ENCODE measurements at regions not wholly inside any gene's neighbourhood (a gene's known extent, or its start where the extent isn't known, plus 50 kb on each side); places are given as distances from the start of the nearest gene placed in this dataset.

- TF ChIP-seq SIN3A (IDR thresholded peaks at IDR 0.05; ENCODE audit: borderline replicate concordance, insufficient read depth, low read depth, low read length): no peak
- no peak for TF ChIP-seq TCF7L2 (IDR thresholded peaks at IDR 0.05; ENCODE audit: low read depth, low read length)
- TF ChIP-seq POLR2AphosphoS5 (IDR thresholded peaks at IDR 0.05; ENCODE audit: low read depth, low read length): no peak
- TF ChIP-seq, protein P1, sequence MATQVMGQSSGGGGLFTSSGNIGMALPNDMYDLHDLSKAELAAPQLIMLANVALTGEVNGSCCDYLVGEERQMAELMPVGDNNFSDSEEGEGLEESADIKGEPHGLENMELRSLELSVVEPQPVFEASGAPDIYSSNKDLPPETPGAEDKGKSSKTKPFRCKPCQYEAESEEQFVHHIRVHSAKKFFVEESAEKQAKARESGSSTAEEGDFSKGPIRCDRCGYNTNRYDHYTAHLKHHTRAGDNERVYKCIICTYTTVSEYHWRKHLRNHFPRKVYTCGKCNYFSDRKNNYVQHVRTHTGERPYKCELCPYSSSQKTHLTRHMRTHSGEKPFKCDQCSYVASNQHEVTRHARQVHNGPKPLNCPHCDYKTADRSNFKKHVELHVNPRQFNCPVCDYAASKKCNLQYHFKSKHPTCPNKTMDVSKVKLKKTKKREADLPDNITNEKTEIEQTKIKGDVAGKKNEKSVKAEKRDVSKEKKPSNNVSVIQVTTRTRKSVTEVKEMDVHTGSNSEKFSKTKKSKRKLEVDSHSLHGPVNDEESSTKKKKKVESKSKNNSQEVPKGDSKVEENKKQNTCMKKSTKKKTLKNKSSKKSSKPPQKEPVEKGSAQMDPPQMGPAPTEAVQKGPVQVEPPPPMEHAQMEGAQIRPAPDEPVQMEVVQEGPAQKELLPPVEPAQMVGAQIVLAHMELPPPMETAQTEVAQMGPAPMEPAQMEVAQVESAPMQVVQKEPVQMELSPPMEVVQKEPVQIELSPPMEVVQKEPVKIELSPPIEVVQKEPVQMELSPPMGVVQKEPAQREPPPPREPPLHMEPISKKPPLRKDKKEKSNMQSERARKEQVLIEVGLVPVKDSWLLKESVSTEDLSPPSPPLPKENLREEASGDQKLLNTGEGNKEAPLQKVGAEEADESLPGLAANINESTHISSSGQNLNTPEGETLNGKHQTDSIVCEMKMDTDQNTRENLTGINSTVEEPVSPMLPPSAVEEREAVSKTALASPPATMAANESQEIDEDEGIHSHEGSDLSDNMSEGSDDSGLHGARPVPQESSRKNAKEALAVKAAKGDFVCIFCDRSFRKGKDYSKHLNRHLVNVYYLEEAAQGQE (IDR thresholded peaks at IDR 0.05; ENCODE audit: insufficient read depth in 1 of 2, low read depth in 2 of 2, low read length in 1 of 2): no peak
- TF ChIP-seq, protein P2, sequence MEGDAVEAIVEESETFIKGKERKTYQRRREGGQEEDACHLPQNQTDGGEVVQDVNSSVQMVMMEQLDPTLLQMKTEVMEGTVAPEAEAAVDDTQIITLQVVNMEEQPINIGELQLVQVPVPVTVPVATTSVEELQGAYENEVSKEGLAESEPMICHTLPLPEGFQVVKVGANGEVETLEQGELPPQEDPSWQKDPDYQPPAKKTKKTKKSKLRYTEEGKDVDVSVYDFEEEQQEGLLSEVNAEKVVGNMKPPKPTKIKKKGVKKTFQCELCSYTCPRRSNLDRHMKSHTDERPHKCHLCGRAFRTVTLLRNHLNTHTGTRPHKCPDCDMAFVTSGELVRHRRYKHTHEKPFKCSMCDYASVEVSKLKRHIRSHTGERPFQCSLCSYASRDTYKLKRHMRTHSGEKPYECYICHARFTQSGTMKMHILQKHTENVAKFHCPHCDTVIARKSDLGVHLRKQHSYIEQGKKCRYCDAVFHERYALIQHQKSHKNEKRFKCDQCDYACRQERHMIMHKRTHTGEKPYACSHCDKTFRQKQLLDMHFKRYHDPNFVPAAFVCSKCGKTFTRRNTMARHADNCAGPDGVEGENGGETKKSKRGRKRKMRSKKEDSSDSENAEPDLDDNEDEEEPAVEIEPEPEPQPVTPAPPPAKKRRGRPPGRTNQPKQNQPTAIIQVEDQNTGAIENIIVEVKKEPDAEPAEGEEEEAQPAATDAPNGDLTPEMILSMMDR (IDR thresholded peaks at IDR 0.05): no peak
- DNase-seq (ENCODE audit: low read depth, low spot score) (no peak), ATAC-seq (no peak)
- BruUV-seq (replicated peaks): no TSS peak
- ChIA-PET POLR2A (no interaction called here), CTCF (no interaction called here)
- in situ Hi-C loops (cut with HindIII; ENCODE audit: low pct_unique_long_range_greater_than_20kb, low sequenced_read_pairs) (no loop called here), intact Hi-C loops (cut with micrococcal nuclease; ENCODE audit: unreplicated experiment) (no loop called here)
- Histone ChIP-seq H3K9me3 (ENCODE audit: control insufficient read depth, insufficient read depth, low read depth, low read length) (no peaks in the 10 kb centered on the region), H3K4me3 (ENCODE audit: low read depth in 2 of 2, low read length in 2 of 2) (no peak overlapping the region), H3K27me3 (ENCODE audit: control insufficient read depth, insufficient read depth, low read length) (no peaks in the 10 kb centered on the region), H3K36me3 (ENCODE audit: control insufficient read depth, insufficient read depth, low read length) (no peaks in the 10 kb centered on the region), H3K27ac (ENCODE audit: low read length) (no peak overlapping the region), H3K4me1 (ENCODE audit: control insufficient read depth, insufficient read depth, low read length) (no peaks in the 10 kb centered on the region)
Measured at GRCh38 chr18:45403341-45404049, 211.8 kb upstream of the SLC14A2 start.

DNA sequence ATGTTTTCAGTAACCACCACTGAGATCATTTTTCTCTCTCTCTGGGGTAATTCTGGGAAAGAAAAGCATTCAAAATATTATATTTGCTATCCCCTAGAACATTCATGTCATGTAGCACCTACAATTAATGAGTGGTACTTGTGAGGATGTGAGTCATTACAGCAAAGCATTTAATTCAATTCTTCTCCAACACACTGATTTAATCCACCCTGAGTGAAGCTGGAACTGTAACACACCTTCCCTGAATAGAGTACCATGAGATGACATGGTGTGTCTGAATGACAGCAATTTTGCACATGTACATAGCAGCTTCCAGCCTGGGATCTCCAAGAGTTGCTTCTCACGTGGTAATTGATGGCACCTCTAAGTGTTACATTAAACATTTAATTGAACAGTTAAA lies 207.1 kb upstream of the SLC14A2 start:
- ATAC-seq (no peak), DNase-seq (ENCODE audit: low read depth, low spot score) (no peak)
- H3K9me3 ChIP-seq (ENCODE audit: control insufficient read depth, insufficient read depth, low read depth, low read length): no peaks in the 10 kb centered on the region
- in situ Hi-C loops (cut with HindIII; ENCODE audit: low pct_unique_long_range_greater_than_20kb, low sequenced_read_pairs): no loop called here
- ChIA-PET CTCF (no interaction called here), POLR2A (no interaction called here)
- H3K36me3 ChIP-seq (ENCODE audit: control insufficient read depth, insufficient read depth, low read length): no peaks in the 10 kb centered on the region
- TF ChIP-seq, protein P2 (IDR thresholded peaks at IDR 0.05): no peak
- TF ChIP-seq POLR2AphosphoS5 (IDR thresholded peaks at IDR 0.05; ENCODE audit: low read depth, low read length): no peak
- no peak for TF ChIP-seq TCF7L2 (IDR thresholded peaks at IDR 0.05; ENCODE audit: low read depth, low read length)
- no peak for TF ChIP-seq SIN3A (IDR thresholded peaks at IDR 0.05; ENCODE audit: borderline replicate concordance, insufficient read depth, low read depth, low read length)
- TF ChIP-seq, protein P1 (IDR thresholded peaks at IDR 0.05; ENCODE audit: insufficient read depth in 1 of 2, low read depth in 2 of 2, low read length in 1 of 2): no peak
- no peaks in the 10 kb centered on the region for H3K4me1 ChIP-seq (ENCODE audit: control insufficient read depth, insufficient read depth, low read length)
- H3K4me3 ChIP-seq (ENCODE audit: low read depth in 2 of 2, low read length in 2 of 2): no peak overlapping the region
- H3K27me3 ChIP-seq (ENCODE audit: control insufficient read depth, insufficient read depth, low read length): no peaks in the 10 kb centered on the region
- H3K27ac ChIP-seq (ENCODE audit: low read length): no peak overlapping the region
- no TSS peak for BruUV-seq (replicated peaks)
- intact Hi-C loops (cut with micrococcal nuclease; ENCODE audit: unreplicated experiment): no loop called here

Data from Panc1 (cell line).